PFSK-1 (cell line): ENCODE measurements at regions not wholly inside any gene's neighbourhood (a gene's known extent, or its start where the extent isn't known, plus 50 kb on each side); places are given as distances from the start of the nearest gene placed in this dataset.

Source experiments
- FOXP2 ChIP-seq: optimal IDR thresholded peaks from 2 replicates; pipeline ENCODE3; 2011; ENCODE audit warnings: borderline replicate concordance, control low read depth, inconsistent platforms; ENCODE audit not compliant: insufficient read depth; ENCODE audit errors: extremely low read length, extremely low read depth
- POLR2AphosphoS5 ChIP-seq: IDR thresholded peaks from 2 replicates; pipeline ENCODE4 v1.6.1; 2012; ENCODE audit warnings: low read depth, mild to moderate bottlenecking, control low read depth, low read length, moderate library complexity
- SIN3A ChIP-seq: IDR thresholded peaks from 2 replicates; pipeline ENCODE4 v1.6.1; 2012; ENCODE audit warnings: mild to moderate bottlenecking, low read length, moderate library complexity, borderline replicate concordance; ENCODE audit not compliant: insufficient read depth
- TAF1 ChIP-seq: IDR thresholded peaks from 2 replicates; pipeline ENCODE4 v1.6.1; 2012; ENCODE audit warnings: low read length, control low read depth, borderline replicate concordance; ENCODE audit not compliant: insufficient read depth
- TF ChIP-seq, protein P1 (sequence below), 2 experiments: IDR thresholded peaks; 2 replicates each; pipeline versions ENCODE4 v1.6.1 to v1.8.0; 2011 to 2012; ENCODE audit warnings: low read depth in 2 of 2, low read length in 2 of 2, control low read depth in 1 of 2, inconsistent platforms in 1 of 2, mild to moderate bottlenecking in 1 of 2, moderate library complexity in 1 of 2; ENCODE audit not compliant: insufficient read depth in 1 of 2

DNA sequence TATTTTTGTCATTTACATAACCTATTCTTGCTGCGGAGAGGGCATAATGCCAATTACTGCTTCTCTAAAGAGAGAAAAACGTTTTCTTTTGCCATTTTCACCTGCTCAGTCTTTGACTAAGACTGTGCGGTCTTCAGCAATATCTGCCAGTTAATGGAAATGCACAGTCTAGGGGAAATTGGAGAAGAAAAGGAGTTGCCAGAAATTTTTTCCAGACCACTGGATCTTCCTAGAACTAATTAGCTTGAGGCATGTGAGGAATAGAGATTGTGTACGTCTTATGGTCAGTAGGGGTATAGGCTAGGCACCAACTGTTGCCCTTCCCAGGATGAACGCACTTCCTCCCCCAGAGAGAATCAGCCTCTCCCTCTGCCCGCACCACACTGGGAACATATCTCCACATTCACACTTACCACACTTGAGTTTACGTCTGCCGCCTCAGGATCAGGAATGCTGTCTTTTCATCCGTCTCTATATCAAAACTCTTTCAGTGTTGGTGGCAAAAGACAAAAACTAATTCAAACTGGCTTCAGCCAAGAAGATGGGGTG is 67.9 kb upstream of the E2F3 start:
- TF ChIP-seq, protein P1, sequence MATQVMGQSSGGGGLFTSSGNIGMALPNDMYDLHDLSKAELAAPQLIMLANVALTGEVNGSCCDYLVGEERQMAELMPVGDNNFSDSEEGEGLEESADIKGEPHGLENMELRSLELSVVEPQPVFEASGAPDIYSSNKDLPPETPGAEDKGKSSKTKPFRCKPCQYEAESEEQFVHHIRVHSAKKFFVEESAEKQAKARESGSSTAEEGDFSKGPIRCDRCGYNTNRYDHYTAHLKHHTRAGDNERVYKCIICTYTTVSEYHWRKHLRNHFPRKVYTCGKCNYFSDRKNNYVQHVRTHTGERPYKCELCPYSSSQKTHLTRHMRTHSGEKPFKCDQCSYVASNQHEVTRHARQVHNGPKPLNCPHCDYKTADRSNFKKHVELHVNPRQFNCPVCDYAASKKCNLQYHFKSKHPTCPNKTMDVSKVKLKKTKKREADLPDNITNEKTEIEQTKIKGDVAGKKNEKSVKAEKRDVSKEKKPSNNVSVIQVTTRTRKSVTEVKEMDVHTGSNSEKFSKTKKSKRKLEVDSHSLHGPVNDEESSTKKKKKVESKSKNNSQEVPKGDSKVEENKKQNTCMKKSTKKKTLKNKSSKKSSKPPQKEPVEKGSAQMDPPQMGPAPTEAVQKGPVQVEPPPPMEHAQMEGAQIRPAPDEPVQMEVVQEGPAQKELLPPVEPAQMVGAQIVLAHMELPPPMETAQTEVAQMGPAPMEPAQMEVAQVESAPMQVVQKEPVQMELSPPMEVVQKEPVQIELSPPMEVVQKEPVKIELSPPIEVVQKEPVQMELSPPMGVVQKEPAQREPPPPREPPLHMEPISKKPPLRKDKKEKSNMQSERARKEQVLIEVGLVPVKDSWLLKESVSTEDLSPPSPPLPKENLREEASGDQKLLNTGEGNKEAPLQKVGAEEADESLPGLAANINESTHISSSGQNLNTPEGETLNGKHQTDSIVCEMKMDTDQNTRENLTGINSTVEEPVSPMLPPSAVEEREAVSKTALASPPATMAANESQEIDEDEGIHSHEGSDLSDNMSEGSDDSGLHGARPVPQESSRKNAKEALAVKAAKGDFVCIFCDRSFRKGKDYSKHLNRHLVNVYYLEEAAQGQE (IDR thresholded peaks at IDR 0.05; ENCODE audit: insufficient read depth in 1 of 2, low read depth in 2 of 2, low read length in 2 of 2), result no peak
- TF ChIP-seq SIN3A (no peak), TAF1 (no peak), FOXP2 (no peak), POLR2AphosphoS5 (no peak)

DNA sequence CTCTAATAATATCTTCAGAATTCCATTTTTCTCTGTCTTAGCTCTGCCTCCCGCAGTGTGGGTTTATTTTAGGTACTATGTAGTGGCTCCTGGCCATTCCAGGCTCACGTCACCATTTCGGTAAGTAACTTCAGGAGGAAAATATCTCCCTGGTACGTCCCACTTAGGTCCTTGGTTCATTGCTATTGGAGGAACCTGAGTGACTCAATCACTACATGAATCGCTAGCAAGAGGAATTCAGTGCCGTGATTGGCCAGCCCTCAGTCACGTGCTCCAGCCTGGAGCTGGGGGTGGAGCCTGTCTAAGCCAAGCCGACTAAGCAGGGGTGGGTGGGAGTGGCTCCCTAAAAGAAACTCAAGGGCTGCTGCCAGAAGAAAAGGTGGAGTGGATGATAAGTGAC is 67.3 kb upstream of the E2F3 start:
- TF ChIP-seq SIN3A (no peak), FOXP2 (no peak), POLR2AphosphoS5 (no peak), TAF1 (no peak)
- TF ChIP-seq, protein P1 (IDR thresholded peaks at IDR 0.05; ENCODE audit: insufficient read depth in 1 of 2, low read depth in 2 of 2, low read length in 2 of 2), result no peak

DNA sequence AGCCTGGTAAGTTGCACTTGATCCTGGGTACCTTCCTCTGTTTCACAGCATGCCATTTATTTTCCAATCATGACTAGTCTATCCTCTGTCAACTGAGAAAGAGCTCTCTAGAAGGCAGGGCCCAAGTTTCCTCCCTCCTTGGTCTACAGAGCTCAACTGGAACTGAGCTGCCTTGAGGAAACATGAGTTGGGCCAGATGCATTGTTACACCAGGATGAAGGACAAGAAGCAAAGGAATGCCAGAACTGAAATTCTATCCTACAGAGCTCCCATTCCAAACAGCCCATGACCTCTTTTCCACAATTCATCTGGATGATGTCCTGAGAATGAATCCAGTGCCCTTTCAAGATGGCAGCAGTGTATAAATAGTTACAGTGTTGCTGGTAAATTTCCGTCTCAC is 66.7 kb upstream of the E2F3 start:
- no peak for TF ChIP-seq TAF1
- TF ChIP-seq, protein P1 (IDR thresholded peaks at IDR 0.05; ENCODE audit: insufficient read depth in 1 of 2, low read depth in 2 of 2, low read length in 2 of 2), result no peak
- no peak for TF ChIP-seq FOXP2
- no peak for TF ChIP-seq POLR2AphosphoS5
- no peak for TF ChIP-seq SIN3A

DNA sequence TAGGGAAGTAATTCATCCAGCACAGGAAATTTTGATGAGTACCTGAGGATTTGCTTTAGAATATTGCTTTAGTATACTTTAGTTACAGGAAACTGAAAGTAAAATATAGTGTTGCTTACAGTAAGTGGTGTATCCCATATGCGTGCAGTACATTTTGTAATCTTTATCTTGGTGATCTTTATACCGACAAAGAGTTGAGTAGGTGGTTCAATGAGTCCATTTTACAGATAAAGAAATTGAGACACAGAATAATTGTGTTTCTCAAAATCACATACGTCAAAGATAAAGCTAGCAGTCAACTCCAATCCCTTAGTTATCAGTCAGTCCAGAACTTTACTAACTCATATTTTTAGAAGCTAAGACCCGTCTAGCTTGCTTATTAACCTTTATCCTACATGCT is 65.8 kb upstream of the E2F3 start:
- TF ChIP-seq SIN3A (no peak), TAF1 (no peak), FOXP2 (no peak), POLR2AphosphoS5 (no peak)
- TF ChIP-seq, protein P1 (IDR thresholded peaks at IDR 0.05; ENCODE audit: insufficient read depth in 1 of 2, low read depth in 2 of 2, low read length in 2 of 2), result no peak

DNA sequence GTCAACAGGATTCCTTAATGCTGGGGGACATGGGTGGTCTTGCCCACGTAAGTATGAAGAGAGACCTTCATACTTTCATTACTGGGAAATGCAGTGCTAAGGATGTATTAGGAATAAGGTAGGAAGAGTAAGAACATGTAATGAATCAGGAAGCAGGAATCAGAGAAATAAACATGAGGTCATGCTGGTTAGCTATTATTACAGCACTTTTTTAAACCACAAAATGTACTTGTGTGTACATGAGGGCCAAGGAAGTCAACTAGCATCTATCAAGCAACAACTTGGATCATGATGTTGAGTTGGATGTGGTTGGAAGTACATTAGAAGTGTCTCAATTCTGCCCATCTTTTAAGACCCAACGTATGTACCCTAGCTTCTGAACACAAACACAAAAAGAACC is 63.5 kb upstream of the E2F3 start:
- TF ChIP-seq POLR2AphosphoS5 (no peak), TAF1 (no peak), FOXP2 (no peak), SIN3A (no peak)
- TF ChIP-seq, protein P1 (IDR thresholded peaks at IDR 0.05; ENCODE audit: insufficient read depth in 1 of 2, low read depth in 2 of 2, low read length in 2 of 2), result no peak
